ENCODE measurements at regions not wholly inside any gene's neighbourhood (a gene's known extent, or its start where the extent isn't known, plus 50 kb on each side); places are given as distances from the start of the nearest gene placed in this dataset.
"Not testable (repeated sequence)": the region's sequence is repeated elsewhere in the genome, so short reads cannot be mapped to it uniquely, and the experiment has no call there.

GRCh38 chr1:230509281-230509977 is 83.3 kb upstream of the PGBD5 start:
- DNase-seq: no peak

GRCh38 chr1:230507666-230508402 is 81.7 kb upstream of the PGBD5 start:
- DNase-seq: peak; percentile 58

GRCh38 chr1:230507236-230507635 is 81.1 kb upstream of the PGBD5 start:
- no peak for DNase-seq

GRCh38 chr1:230506451-230506850 is 80.3 kb upstream of the PGBD5 start:
- DNase-seq: no peak

- no peak for DNase-seq
These were observed 78.2 kb upstream of the PGBD5 start for GRCh38 chr1:230504310-230504709.

GRCh38 chr1:230503726-230504125 is 77.6 kb upstream of the PGBD5 start:
- no peak for DNase-seq

- no peak for DNase-seq
These were observed 76.9 kb upstream of the PGBD5 start for GRCh38 chr1:230502996-230503395.

- no peak for DNase-seq
These were observed 76.2 kb upstream of the PGBD5 start for GRCh38 chr1:230502306-230502705.

GRCh38 chr1:230501849-230502248 is 75.7 kb upstream of the PGBD5 start:
- DNase-seq: no peak

GRCh38 chr1:230501242-230501641 is 75.1 kb upstream of the PGBD5 start:
- DNase-seq: no peak

GRCh38 chr1:230500063-230500462 is 73.9 kb upstream of the PGBD5 start:
- no peak for DNase-seq

GRCh38 chr1:230499496-230499895 is 73.4 kb upstream of the PGBD5 start:
- DNase-seq: no peak

GRCh38 chr1:230498704-230499103 is 72.6 kb upstream of the PGBD5 start:
- DNase-seq: no peak

GRCh38 chr1:230496451-230496850 is 70.3 kb upstream of the PGBD5 start:
- no peak for DNase-seq

GRCh38 chr1:230495891-230496385 is 69.8 kb upstream of the PGBD5 start:
- DNase-seq: no peak

- no peak for DNase-seq
These were observed 68.9 kb upstream of the PGBD5 start for GRCh38 chr1:230495076-230495475.

GRCh38 chr1:230494514-230494913 is 68.4 kb upstream of the PGBD5 start:
- DNase-seq: no peak

- no peak for DNase-seq
These were observed 67.9 kb upstream of the PGBD5 start for GRCh38 chr1:230494026-230494425.

- no peak for DNase-seq
These were observed 67.1 kb upstream of the PGBD5 start for GRCh38 chr1:230493264-230493663.

- DNase-seq: no peak
These were observed 64.3 kb upstream of the PGBD5 start for GRCh38 chr1:230490436-230490835.

- no peak for DNase-seq
These were observed 61.8 kb upstream of the PGBD5 start for GRCh38 chr1:230487773-230488428.

- DNase-seq: no peak
These were observed 50.5 kb upstream of the PGBD5 start for GRCh38 chr1:230476622-230477003.

GRCh38 chr1:230475856-230476621 is 49.9 kb upstream of the PGBD5 start:
- not testable (repeated sequence) for DNase-seq
